GM21619 (cell line): ENCODE measurements at regions not wholly inside any gene's neighbourhood (a gene's known extent, or its start where the extent isn't known, plus 50 kb on each side); places are given as distances from the start of the nearest gene placed in this dataset.

Experiments
- ATAC-seq: cut with Tn5 transposase; IDR thresholded peaks from one replicate; pipeline ENCODE4 v1.9.1; 2021; ENCODE audit not compliant: unreplicated experiment

- no peak for ATAC-seq
These were observed 50.8 kb upstream of the SLC36A4 start for GRCh38 chr11:93248602-93249001.

- no peak for ATAC-seq
These were observed 51.8 kb upstream of the SLC36A4 start for GRCh38 chr11:93249459-93250220.

DNA sequence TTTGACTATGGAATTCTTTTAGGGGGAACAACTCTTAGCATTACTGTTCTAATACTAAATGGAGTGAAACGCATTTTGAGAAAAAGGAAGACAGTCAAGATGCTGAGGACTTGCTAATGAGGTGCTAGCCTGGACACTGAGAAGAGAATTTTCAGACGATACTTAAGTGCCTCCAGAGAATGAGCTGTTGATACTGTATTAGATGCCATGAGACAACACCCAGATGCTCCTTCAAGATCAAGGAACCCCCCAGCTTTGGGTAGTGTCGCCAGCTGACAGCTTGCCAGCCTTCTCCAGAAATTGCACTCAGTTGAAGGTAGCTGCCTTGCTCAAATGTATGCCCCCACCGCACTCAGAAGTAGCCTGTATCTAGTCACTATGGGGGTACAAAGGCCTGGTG lies 52.5 kb upstream of the SLC36A4 start:
- ATAC-seq: no peak

DNA sequence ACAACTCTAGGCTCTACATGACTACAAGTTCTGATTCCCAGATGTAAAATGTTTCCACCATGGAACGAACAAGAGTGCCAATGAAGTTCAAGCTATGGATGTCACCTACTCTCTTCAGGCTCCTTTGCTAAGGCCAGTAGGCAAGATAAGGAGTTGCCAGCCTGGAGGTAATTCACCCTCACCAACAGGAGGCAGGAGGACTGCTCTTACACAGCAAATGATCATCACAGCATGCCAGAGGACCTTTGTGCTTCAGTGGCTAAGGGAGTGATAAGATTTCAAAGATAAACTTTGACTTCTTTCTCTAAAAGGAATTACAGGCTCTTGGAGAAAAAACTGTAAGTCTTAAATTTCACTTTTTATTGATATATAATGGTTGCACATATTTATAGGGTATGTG lies 54.1 kb upstream of the SLC36A4 start:
- ATAC-seq: no peak

GRCh38 chr11:93253111-93253510 lies 55.3 kb upstream of the SLC36A4 start:
- no peak for ATAC-seq

GRCh38 chr11:93256623-93257022 lies 58.8 kb upstream of the SLC36A4 start:
- no peak for ATAC-seq

DNA sequence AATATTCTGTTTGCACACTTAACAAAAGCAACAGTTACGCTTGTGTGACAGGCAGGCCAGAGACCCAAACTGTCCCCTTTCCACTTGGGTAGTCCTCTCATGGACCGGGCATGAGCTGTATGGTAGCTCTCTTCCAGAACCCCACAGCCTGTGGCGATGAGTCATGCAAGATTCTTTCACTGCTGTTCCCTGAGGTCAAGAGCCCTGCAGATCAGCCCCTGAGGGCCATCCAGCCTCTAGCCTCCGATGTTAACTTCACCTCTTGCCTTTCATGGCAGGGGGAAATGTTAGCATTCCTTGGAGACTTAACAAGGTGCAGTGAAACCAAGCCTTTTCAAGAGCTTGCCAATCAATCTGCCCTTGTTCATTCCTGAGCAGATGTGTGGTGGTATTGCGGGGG lies 63.2 kb upstream of the DEUP1 start:
- ATAC-seq: no peak

- ATAC-seq: no peak
These were observed 62.1 kb upstream of the DEUP1 start for GRCh38 chr11:93268287-93269040.

GRCh38 chr11:93271596-93271995 lies 58.9 kb upstream of the DEUP1 start:
- ATAC-seq: no peak

GRCh38 chr11:93274851-93275250 lies 55.7 kb upstream of the DEUP1 start:
- ATAC-seq: no peak

DNA sequence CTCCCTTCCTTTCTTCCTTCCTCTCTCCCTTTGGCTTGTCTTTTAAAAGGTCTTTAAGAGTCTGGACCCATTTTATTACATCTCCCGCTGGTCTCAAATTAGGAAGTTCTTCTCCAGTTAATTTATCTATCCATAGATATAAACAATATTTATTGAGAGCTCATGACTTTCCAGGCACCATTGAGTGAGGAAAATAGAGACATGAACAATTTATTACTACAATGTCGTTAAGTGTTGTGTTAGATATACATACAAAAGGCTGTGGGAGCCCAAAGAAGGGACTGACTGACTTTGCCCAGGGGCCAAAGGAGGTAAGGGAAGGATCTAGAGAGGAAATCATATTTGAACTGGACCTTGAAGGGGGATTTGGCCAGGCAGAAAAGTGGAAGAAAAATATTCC lies 51.6 kb upstream of the DEUP1 start:
- ATAC-seq: no peak

DNA sequence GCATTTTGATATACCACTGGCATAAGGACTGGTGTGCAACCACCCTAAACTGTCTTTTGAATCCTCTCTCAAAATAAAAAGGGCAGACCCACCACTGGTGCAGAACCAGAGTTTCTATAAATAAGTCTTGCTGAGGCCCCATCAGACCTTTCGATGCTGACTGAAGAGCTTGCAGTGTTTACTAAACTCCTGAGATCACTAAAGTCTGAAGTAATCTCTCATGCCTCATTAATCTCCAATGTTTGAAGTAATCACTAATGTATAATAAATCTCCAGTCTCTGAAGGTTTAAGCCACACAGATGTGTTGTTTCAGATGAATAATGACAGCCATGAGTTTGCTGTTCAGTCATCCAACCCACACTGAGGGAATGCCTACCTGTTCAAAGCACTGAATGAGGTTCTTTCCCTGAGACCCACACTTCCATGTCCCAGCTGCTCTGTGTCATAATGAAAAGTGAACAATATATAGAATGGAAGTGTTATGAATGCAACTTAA lies 50.6 kb upstream of the DEUP1 start:
- peak; percentile 72 for ATAC-seq
